Pancreas (tissue), 10 donors: ENCODE measurements at regions not wholly inside any gene's neighbourhood (a gene's known extent, or its start where the extent isn't known, plus 50 kb on each side); places are given as distances from the start of the nearest gene placed in this dataset.

Source experiments
- ATAC-seq, 4 donors: fragments of 200-7000 bp; cut with Tn5 transposase; one replicate each; pipeline versions ENCODE4 v1.8.0 to v1.9.1; 2020; ENCODE audit warnings: mild to moderate bottlenecking in 4 of 4, moderate library complexity in 4 of 4
- DNase-seq, 6 donors: peaks; one replicate each; pipeline ENCODE4 v3.0.0-alpha.2; 2020
- FAIRE-seq: peaks from 2 replicates; lab custom pipeline; 2012; peaks lifted over from hg19 to GRCh38; lab: Jason Lieb, UNC
- H3K27ac ChIP-seq, 4 donors: fragments of 200-600 bp; sonication (generic); 1 replicate in 3 of 4; 2 replicates in 1 of 4; pipeline versions ENCODE4 v1.5.0 to v1.8.0; 2020
- H3K27me3 ChIP-seq, 4 donors: fragments of 200-600 bp; one replicate each; pipeline ENCODE4 v1.8.0; 2021
- H3K36me3 ChIP-seq, 3 donors: fragments of 200-600 bp; sonication (generic) in 1 of 3; one replicate each; pipeline versions ENCODE4 v1.5.0 to v1.8.0; 2020 to 2021
- H3K4me1 ChIP-seq, 3 donors: fragments of 200-600 bp; one replicate each; pipeline ENCODE4 v1.8.0; 2021
- H3K4me3 ChIP-seq, 4 donors: fragments of 200-600 bp; sonication (generic) in 2 of 4; one replicate each; pipeline versions ENCODE4 v1.5.0 to v1.8.0; 2020 to 2021
- H3K9me3 ChIP-seq, 4 donors: fragments of 200-600 bp; one replicate each; pipeline ENCODE4 v1.8.0; 2021
- WGBS, 2 donors: extraction: QIAGEN DNeasy Blood & Tissue Kit; methylation state at CpG; one replicate each; pipeline ENCODE4 v1.1.7; 2013; 5-methylcytosine and 5-hydroxymethylcytosine counted together
- intact Hi-C, 3 donors: fragments of 100-400 bp; cut with DNase I; formaldehyde crosslinking; loops; one replicate each; pipeline versions ENCODE4 v1.11.1 to v1.14.2; 2022
- TF ChIP-seq, protein P1 (sequence below), 4 donors: fragments of 200-600 bp; sonication (generic) in 3 of 4; IDR thresholded peaks; one replicate each; pipeline versions ENCODE4 v1.5.0 to v1.8.0; 2021; ENCODE audit warnings: antibody characterized with exemption in 4 of 4
- donor health status: healthy with polysubstance abuse.
- donor health status: DM: no; HTN: no; CAD: no; lungs with moderate emphysema.
- donor health status: DM: no; HTN: no; CAD: no.
- donor health status: control.
- donor health status: control.
- donor health status: Bipolar disorder and iron deficiency.
- donor health status: DM: yes; HTN: yes; CAD: no.
- donor health status: DM: no; HTN: no; CAD: no.
- donor health status: DM: no; HTN: no; CAD: no.
- donor health status: DM: yes; HTN: yes; CAD: no.

DNA sequence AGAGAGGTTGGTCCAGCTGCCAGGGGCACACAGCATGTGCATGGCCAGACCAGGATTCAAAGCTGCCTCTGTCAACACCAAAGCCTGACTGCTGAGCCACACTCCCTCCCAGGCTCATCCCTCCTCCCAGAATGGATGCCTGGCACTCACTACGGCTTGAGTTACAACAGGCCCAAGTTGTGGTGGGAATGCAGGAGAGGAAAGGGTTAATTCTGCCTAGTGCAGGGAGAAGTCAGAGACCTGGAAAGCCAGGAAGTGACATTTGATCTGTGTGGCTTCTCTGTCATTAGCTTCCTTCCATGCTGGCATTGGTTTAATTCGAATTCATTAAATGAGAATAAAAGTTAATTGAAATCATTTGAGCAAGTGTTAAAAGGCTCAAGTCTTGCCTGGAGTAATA is 150.0 kb downstream of the NSG2 start:
- FAIRE-seq (no peak), ATAC-seq (no peak), DNase-seq (no peak)
- Histone ChIP-seq H3K4me1 (no peaks in the 10 kb centered on the region), H3K27me3 (no peaks in the 10 kb centered on the region), H3K36me3 (no peaks in the 10 kb centered on the region), H3K9me3 (no peaks in the 10 kb centered on the region), H3K4me3 (no peak overlapping the region), H3K27ac (no peak overlapping the region)
- 65% methylated on average over 2 of the region's 2 CpGs for WGBS, 2 donors
- TF ChIP-seq, protein P1, sequence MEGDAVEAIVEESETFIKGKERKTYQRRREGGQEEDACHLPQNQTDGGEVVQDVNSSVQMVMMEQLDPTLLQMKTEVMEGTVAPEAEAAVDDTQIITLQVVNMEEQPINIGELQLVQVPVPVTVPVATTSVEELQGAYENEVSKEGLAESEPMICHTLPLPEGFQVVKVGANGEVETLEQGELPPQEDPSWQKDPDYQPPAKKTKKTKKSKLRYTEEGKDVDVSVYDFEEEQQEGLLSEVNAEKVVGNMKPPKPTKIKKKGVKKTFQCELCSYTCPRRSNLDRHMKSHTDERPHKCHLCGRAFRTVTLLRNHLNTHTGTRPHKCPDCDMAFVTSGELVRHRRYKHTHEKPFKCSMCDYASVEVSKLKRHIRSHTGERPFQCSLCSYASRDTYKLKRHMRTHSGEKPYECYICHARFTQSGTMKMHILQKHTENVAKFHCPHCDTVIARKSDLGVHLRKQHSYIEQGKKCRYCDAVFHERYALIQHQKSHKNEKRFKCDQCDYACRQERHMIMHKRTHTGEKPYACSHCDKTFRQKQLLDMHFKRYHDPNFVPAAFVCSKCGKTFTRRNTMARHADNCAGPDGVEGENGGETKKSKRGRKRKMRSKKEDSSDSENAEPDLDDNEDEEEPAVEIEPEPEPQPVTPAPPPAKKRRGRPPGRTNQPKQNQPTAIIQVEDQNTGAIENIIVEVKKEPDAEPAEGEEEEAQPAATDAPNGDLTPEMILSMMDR (IDR thresholded peaks at IDR 0.05) = no peak
- intact Hi-C loops = no loop called here

DNA sequence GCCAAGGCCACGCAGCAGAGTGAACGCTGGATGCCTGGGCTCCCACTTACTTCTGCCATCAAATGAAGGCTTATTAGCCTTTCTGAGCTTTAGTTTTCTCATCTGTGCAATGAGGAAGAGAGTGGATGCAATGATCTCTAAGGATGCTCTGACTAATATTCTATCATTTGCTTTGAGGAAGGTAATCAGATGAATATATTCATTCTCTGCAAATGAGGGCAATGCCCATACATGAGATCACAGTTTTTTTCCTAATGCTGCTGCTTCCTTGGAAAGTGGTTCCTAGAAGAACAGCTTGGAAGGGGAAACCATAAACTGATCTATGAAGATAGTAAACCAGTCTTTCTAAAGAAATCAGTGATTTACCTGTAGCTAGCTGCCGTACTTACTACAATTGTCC is 152.4 kb downstream of the NSG2 start:
- H3K27ac ChIP-seq = no peak overlapping the region
- ATAC-seq (no peak), DNase-seq (no peak), FAIRE-seq (no peak)
- WGBS, 2 donors = 74 to 81% methylated on average over 3 of the region's 3 CpGs
- intact Hi-C loops = no loop called here
- H3K9me3 ChIP-seq = no peaks in the 10 kb centered on the region
- H3K4me3 ChIP-seq = no peak overlapping the region
- TF ChIP-seq, protein P1 (IDR thresholded peaks at IDR 0.05) = no peak
- H3K27me3 ChIP-seq = no peaks in the 10 kb centered on the region
- no peaks in the 10 kb centered on the region for H3K36me3 ChIP-seq
- H3K4me1 ChIP-seq = no peaks in the 10 kb centered on the region

DNA sequence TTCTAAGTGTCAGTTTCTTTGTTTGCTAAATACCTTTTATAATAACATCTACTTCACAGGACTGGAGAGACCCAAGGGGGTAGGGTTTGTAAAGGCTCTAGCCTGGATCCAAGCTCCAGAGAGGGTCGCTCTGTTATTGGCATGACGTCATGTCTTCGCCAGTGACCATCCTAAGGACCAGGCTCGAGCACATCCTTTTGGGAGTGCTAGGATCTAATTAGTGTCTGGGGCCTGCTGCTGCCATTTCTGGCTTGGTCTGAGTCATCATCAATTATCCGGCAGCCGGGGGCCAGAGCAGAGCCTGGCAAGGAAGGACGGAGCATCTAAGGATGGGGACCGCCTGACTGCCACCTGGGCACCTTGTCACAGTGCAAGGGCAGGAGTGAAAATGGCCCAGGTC is 153.0 kb downstream of the NSG2 start:
- Histone ChIP-seq H3K36me3 (no peaks in the 10 kb centered on the region), H3K4me1 (no peaks in the 10 kb centered on the region), H3K27ac (no peak overlapping the region), H3K9me3 (no peaks in the 10 kb centered on the region), H3K4me3 (no peak overlapping the region), H3K27me3 (no peaks in the 10 kb centered on the region)
- FAIRE-seq (no peak), DNase-seq (no peak), ATAC-seq (no peak)
- TF ChIP-seq, protein P1 (IDR thresholded peaks at IDR 0.05) = no peak
- intact Hi-C loops = no loop called here
- 76 to 91% methylated on average over 8 of the region's 8 CpGs for WGBS, 2 donors

DNA sequence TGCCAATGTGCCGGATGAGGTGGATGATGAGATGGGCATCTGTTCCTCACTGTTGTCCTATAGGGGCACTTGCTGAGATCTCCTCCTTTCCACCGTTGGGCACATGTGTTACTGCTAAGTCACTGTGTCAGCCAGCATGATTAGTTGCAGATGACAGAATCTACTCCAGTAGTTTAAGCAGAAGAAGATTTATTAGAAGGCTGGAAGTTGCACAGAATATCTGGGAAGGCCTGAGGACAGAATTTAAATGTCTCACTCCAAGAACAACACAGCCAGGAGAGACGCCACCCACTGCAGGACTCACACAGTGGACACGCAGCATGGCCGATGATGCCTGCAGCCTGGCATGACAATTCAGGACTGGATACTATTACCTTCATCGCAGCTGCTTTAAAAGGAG is 157.5 kb downstream of the NSG2 start:
- intact Hi-C loops = no loop called here
- DNase-seq (no peak), ATAC-seq (no peak), FAIRE-seq (no peak)
- Histone ChIP-seq H3K4me1 (no peaks in the 10 kb centered on the region), H3K36me3 (no peaks in the 10 kb centered on the region), H3K4me3 (no peak overlapping the region), H3K27me3 (no peaks in the 10 kb centered on the region), H3K9me3 (no peaks in the 10 kb centered on the region), H3K27ac (no peak overlapping the region)
- TF ChIP-seq, protein P1 (IDR thresholded peaks at IDR 0.05) = no peak
- WGBS, 2 donors = 78 to 84% methylated on average over 6 of the region's 6 CpGs

DNA sequence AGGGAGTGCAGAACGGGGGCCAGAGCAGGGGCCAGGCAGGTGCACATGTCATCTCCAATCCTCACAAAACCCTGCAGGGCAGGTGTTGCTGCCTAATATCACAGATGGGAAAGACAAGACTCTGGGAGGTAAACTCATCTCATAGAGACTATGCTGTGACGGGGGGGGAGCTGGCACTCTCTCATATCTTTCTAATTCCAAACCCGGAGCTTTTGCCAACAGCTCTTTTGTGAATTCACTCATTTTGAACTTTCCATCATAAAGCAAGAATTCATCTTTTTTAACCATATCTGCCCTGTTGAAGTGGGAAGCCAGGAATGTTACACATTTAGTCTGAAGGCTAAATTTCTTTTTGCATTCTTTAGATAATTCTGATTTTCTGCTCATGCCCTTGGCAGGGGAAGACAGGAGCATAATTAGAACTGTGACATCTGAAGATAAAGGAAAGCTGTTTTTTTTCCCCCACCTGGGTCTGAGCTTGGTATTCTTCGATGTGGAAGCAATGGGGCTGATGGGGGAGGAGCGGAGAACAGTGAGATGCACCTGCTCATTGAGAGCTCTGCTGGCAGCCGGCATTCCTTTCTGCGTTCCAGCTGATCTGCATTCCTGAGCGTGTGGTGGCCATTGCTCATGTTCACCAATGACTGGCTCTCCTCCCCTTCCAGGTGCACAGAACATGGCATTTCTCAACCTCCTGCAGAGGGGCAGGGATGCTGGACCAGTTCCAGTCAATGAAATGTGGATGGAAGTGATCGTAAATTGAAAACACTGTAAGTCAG is 159.2 kb downstream of the NSG2 start:
- Histone ChIP-seq H3K4me1 (no peaks in the 10 kb centered on the region), H3K36me3 (no peaks in the 10 kb centered on the region), H3K27me3 (no peaks in the 10 kb centered on the region), H3K27ac (peak overlapping the region in 1 of 4 donors; percentile 60), H3K9me3 (no peaks in the 10 kb centered on the region), H3K4me3 (no peak overlapping the region)
- intact Hi-C loops = no loop called here
- WGBS, 2 donors = 23 to 28% methylated on average over 9 of the region's 9 CpGs
- peak in 4 of 6 donors; percentile 22 to 69 (median 58) for DNase-seq
- TF ChIP-seq, protein P1 (IDR thresholded peaks at IDR 0.05) = no peak
- ATAC-seq = peak; percentile 52 to 94 (median 87)
- no peak for FAIRE-seq
